Uterus (tissue), 3 donors: ENCODE measurements at regions not wholly inside any gene's neighbourhood (a gene's known extent, or its start where the extent isn't known, plus 50 kb on each side); places are given as distances from the start of the nearest gene placed in this dataset.
"Not testable (repeated sequence)": the region's sequence is repeated elsewhere in the genome, so short reads cannot be mapped to it uniquely, and the experiment has no call there.

Experiments used
- DNase-seq, 2 donors: peaks; one replicate each; pipeline ENCODE4 v3.0.0-alpha.2; 2019 to 2020
- H3K27ac ChIP-seq, 2 donors: fragments of 200-600 bp; sonication (generic); 1 replicate in 1 of 2; 2 replicates in 1 of 2; pipeline ENCODE4 v1.5.1; 2016 to 2018
- H3K27me3 ChIP-seq, 2 donors: fragments of 200-600 bp; sonication (generic); one replicate each; pipeline ENCODE4 v1.5.1; 2018 to 2019; ENCODE audit warnings: control low read depth in 1 of 2
- H3K36me3 ChIP-seq, 2 donors: fragments of 200-600 bp; sonication (generic); one replicate each; pipeline ENCODE4 v1.5.1; 2019; ENCODE audit warnings: control low read depth in 1 of 2
- H3K4me1 ChIP-seq, 2 donors: fragments of 200-600 bp; sonication (generic); one replicate each; pipeline ENCODE4 v1.5.1; 2018 to 2019; ENCODE audit warnings: control low read depth in 1 of 2
- H3K4me3 ChIP-seq, 2 donors: fragments of 200-600 bp; sonication (generic); 1 replicate in 1 of 2; 2 replicates in 1 of 2; pipeline ENCODE4 v1.5.1; 2018 to 2019; ENCODE audit warnings: mild to moderate bottlenecking in 1 of 2
- H3K9me3 ChIP-seq, 2 donors: fragments of 200-600 bp; sonication (generic); one replicate each; pipeline ENCODE4 v1.5.1; 2019; ENCODE audit warnings: control low read depth in 1 of 2
- POLR2A ChIP-seq, 2 donors: fragments of 450-650 bp; IDR thresholded peaks; one replicate each; pipeline ENCODE4 v1.6.1; 2016; ENCODE audit warnings: antibody characterized with exemption in 2 of 2, mild to moderate bottlenecking in 1 of 2, moderate library complexity in 1 of 2
- intact Hi-C: fragments of 100-400 bp; cut with DNase I; formaldehyde crosslinking; loops from one replicate; pipeline ENCODE4 v1.15.1; 2023; ENCODE audit warnings: low total_unique reads
- TF ChIP-seq, protein P1 (sequence below), 4 experiments: fragments of 200-600 bp in 2 of 4; fragments of 450-650 bp in 2 of 4; sonication (generic) in 2 of 4; IDR thresholded peaks; one replicate each; pipeline ENCODE4 v1.5.1; 2016 to 2019; ENCODE audit warnings: antibody characterized with exemption in 4 of 4, mild to moderate bottlenecking in 2 of 4, moderate library complexity in 1 of 4
- donor health status: DM: yes; HTN: yes; CAD: no.

DNA sequence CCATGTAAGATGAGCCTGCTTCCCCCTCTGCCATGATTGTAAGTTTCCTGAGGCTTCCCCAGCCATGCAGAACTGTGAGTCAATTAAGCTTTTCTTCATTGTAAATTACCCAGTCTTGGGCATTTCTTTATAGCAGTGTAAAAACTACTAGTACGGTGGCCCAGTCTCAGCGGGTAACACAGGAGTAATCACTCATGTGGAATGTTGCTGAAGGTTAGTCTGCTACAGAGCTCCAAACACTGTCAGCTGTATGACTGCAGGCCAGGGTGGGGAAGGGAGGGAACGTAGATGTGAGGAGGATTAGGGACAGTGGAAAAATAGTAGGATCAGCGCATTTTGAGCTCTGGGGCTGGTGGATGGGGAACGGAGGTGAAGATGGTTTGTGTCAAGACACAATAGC, 711.2 kb upstream of the SOX11 start:
- no peak overlapping the region for H3K27ac ChIP-seq
- DNase-seq, result no peak
- no peaks in the 10 kb centered on the region for H3K9me3 ChIP-seq
- no peaks in the 10 kb centered on the region for H3K36me3 ChIP-seq
- no peak overlapping the region for H3K4me3 ChIP-seq
- no peaks in the 10 kb centered on the region for H3K4me1 ChIP-seq
- intact Hi-C loops, result no loop called here
- TF ChIP-seq, protein P1, sequence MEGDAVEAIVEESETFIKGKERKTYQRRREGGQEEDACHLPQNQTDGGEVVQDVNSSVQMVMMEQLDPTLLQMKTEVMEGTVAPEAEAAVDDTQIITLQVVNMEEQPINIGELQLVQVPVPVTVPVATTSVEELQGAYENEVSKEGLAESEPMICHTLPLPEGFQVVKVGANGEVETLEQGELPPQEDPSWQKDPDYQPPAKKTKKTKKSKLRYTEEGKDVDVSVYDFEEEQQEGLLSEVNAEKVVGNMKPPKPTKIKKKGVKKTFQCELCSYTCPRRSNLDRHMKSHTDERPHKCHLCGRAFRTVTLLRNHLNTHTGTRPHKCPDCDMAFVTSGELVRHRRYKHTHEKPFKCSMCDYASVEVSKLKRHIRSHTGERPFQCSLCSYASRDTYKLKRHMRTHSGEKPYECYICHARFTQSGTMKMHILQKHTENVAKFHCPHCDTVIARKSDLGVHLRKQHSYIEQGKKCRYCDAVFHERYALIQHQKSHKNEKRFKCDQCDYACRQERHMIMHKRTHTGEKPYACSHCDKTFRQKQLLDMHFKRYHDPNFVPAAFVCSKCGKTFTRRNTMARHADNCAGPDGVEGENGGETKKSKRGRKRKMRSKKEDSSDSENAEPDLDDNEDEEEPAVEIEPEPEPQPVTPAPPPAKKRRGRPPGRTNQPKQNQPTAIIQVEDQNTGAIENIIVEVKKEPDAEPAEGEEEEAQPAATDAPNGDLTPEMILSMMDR (IDR thresholded peaks at IDR 0.05), result no peak
- TF ChIP-seq POLR2A (IDR thresholded peaks at IDR 0.05), result no peak
- no peaks in the 10 kb centered on the region for H3K27me3 ChIP-seq

DNA sequence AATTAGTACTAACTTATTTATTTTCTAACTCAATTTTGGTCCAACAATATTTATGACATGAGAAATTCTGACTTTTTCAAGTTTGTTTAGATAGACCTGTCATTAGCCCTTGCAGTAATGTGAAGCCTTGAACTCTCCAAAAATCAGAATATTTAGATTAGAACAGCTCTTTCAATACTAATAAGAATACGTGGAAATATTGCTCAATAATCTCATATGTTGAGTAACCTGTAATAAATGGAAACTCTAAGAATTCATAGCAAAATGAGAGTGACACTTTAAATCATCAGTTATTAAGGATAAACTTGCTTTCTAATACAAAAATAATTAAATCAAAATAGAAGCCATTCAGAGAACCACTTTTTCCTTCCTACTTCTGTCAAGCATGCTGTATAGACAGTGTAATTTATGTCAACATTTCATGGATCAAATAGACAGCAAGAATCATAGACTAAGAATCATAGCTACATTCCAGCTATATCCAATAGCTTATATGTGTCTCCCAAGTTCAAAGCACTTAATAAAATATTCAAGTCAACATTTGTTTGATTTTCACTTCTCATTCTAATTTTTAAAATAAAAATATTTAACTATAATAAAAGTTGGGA, 710.3 kb upstream of the SOX11 start:
- no peak for DNase-seq

DNA sequence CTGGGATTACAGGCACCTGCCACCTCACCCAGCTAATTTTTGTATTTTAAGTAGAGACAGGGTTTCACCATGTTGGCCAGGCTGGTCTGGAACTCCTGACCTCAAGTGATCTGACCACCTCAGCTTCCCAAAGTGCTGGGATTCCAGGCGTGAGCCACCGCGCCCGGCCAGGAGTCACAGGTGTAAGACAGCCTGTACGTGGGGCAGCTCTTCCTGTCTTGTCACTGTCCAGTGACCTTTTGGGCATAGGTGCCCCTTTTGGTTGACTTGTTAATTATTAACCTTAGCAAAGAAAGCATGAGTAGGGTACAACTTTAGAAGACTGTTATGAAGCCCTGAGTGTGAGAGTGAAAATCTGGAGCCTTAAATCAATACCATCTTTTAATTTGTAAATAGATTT, 703.7 kb upstream of the SOX11 start:
- H3K9me3 ChIP-seq, H3K36me3 ChIP-seq, DNase-seq, H3K4me3 ChIP-seq, H3K27me3 ChIP-seq, intact Hi-C loops, H3K4me1 ChIP-seq, H3K27ac ChIP-seq: not testable (repeated sequence)

More for the DNA sequence above, 710.3 kb upstream of the SOX11 start:
- H3K27me3 ChIP-seq, result no peaks in the 10 kb centered on the region
- intact Hi-C loops, result no loop called here
- no peak overlapping the region for H3K4me3 ChIP-seq
- no peaks in the 10 kb centered on the region for H3K9me3 ChIP-seq
- H3K36me3 ChIP-seq, result no peaks in the 10 kb centered on the region
- TF ChIP-seq POLR2A (IDR thresholded peaks at IDR 0.05), result no peak
- TF ChIP-seq, protein P1 (IDR thresholded peaks at IDR 0.05), result no peak
- no peaks in the 10 kb centered on the region for H3K4me1 ChIP-seq
- no peak overlapping the region for H3K27ac ChIP-seq

DNA sequence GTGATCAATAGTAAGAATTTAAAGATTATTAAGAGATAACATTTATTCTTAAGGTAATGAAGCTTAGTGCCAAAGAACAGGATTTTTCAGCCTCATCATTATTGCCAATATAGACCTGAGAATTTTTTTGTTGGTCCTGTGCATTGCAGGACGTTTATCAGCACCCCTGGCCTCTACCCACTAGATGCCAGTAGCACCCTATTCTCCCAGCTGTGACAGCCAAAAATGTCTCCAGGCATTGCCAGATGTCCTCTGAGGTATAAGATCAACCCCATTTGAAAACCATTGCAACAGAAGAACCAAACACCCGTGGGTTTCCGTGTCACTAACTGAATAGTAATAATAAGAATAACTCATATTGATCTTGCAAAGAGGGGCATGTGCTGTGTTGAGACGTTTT, 700.0 kb upstream of the SOX11 start:
- Histone ChIP-seq H3K27me3 (no peaks in the 10 kb centered on the region), H3K4me1 (no peaks in the 10 kb centered on the region), H3K27ac (no peak overlapping the region), H3K4me3 (no peak overlapping the region), H3K36me3 (no peaks in the 10 kb centered on the region), H3K9me3 (no peaks in the 10 kb centered on the region)
- TF ChIP-seq, protein P1 (IDR thresholded peaks at IDR 0.05), result no peak
- TF ChIP-seq POLR2A (IDR thresholded peaks at IDR 0.05), result no peak
- intact Hi-C loops, result no loop called here
- DNase-seq, result no peak

DNA sequence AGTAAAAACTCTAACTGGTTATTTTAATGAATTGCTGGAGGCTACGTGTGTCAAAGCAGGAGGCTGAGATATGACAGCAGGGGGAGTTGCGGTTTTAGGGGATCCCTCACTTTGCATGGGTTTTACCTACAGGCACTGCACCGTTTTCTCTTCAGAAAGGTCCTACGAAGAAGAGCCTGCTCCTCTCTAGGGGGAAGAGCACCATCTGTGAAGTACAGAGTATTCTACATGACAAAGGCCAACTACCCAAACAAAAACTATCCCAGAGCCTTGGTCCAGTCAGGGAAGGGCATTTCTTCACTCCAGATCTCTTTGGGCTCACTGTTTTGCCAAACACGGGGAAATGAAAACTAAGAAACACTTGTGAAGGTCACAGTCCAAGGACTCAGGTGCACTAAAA, 696.7 kb upstream of the SOX11 start:
- intact Hi-C loops, result no loop called here
- H3K9me3 ChIP-seq, result no peaks in the 10 kb centered on the region

More for the DNA sequence above, 696.7 kb upstream of the SOX11 start:
- Histone ChIP-seq H3K4me1 (no peaks in the 10 kb centered on the region), H3K27me3 (no peaks in the 10 kb centered on the region), H3K27ac (no peak overlapping the region), H3K4me3 (no peak overlapping the region), H3K36me3 (no peaks in the 10 kb centered on the region)
- DNase-seq, result no peak
- TF ChIP-seq, protein P1 (IDR thresholded peaks at IDR 0.05), result no peak
- TF ChIP-seq POLR2A (IDR thresholded peaks at IDR 0.05), result no peak
